ENCODE measurements at regions not wholly inside any gene's neighbourhood (a gene's known extent, or its start where the extent isn't known, plus 50 kb on each side); places are given as distances from the start of the nearest gene placed in this dataset.

DNA sequence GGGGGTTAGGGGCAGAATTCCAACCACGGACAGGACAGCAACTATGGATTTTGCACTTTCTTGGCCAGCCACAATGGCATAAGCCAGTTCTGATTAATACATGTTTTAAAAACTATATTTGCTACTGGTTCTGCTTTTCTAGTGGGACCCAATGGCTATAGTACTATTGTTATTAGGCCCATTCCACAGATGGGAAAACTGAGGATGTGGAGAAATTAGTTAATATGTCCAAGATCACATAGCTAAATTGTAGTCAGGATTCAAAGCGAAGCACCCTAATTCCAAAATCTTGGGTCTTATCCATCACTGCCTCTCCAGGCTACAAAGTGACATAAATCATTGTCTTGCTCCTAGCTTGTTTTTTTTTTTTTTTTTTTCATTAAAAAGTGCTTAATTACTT lies 133.9 kb downstream of the PJA2 start:
- no peak for TF ChIP-seq EZH2 (IDR thresholded peaks at IDR 0.05; ENCODE audit: low read depth, low read length, severe bottlenecking)
- TF ChIP-seq SUZ12 (IDR thresholded peaks at IDR 0.05; ENCODE audit: low read length) = no peak
